Spleen (tissue), 7 donors: ENCODE measurements at regions not wholly inside any gene's neighbourhood (a gene's known extent, or its start where the extent isn't known, plus 50 kb on each side); places are given as distances from the start of the nearest gene placed in this dataset.

Source experiments
- CTCF ChIP-seq, 11 experiments: fragments of 200-600 bp in 7 of 11; fragments of 450-650 bp in 4 of 11; sonication (generic) in 4 of 11; IDR thresholded peaks in 8 of 11; conservative IDR thresholded peaks in 3 of 11; 1 replicate in 7 of 11; 2 replicates in 4 of 11; pipeline versions ENCODE4 v1.4.0 to v1.8.0; 2016 to 2021; ENCODE audit warnings: antibody characterized with exemption in 11 of 11, inconsistent platforms in 4 of 11, mild to moderate bottlenecking in 1 of 11
- POLR2A ChIP-seq, 3 donors: fragments of 450-650 bp; IDR thresholded peaks; one replicate each; pipeline ENCODE4 v1.5.1; 2017; ENCODE audit warnings: antibody characterized with exemption in 3 of 3, mild to moderate bottlenecking in 1 of 3
- POLR2AphosphoS5 ChIP-seq, 3 donors: sonication (generic); formaldehyde crosslinking; IDR thresholded peaks; one replicate each; pipeline ENCODE4 v1.5.1; 2017; ENCODE audit warnings: antibody characterized with exemption in 3 of 3
- donor health status: DM: no; HTN: no; CAD: no; lungs with moderate emphysema.
- donor health status: DM: no; HTN: no; CAD: no.
- donor health status: DM: no; HTN: no; CAD: no.

- TF ChIP-seq POLR2AphosphoS5 (IDR thresholded peaks at IDR 0.05), result no peak
- TF ChIP-seq CTCF (IDR thresholded peaks at IDR 0.05 in 8 of 11, conservative IDR thresholded peaks at IDR 0.05 in 3 of 11), result no peak
- no peak for TF ChIP-seq POLR2A (IDR thresholded peaks at IDR 0.05)
Measured at GRCh38 chr9:108780942-108781734, 74.6 kb downstream of the ACTL7B start.
